Mesothelial cell of epicardium (in vitro differentiated cells): ENCODE measurements at regions not wholly inside any gene's neighbourhood (a gene's known extent, or its start where the extent isn't known, plus 50 kb on each side); places are given as distances from the start of the nearest gene placed in this dataset.

Experiments
- DNase-seq, 2 experiments: peaks; one replicate each; pipeline ENCODE4 v3.0.0; 2021; ENCODE audit warnings: low spot score in 2 of 2; ENCODE audit not compliant: unreplicated experiment in 2 of 2
- H3K27ac Mint-ChIP-seq: 2 replicates; pipeline ENCODE4 v1.8.0; 2021; ENCODE audit warnings: mixed read lengths
- H3K27me3 Mint-ChIP-seq: 2 replicates; pipeline ENCODE4 v1.8.0; 2021; ENCODE audit warnings: low read depth, mixed read lengths
- H3K36me3 Mint-ChIP-seq: 2 replicates; pipeline ENCODE4 v1.8.0; 2021; ENCODE audit warnings: mixed read lengths
- H3K4me1 Mint-ChIP-seq: 2 replicates; pipeline ENCODE4 v1.8.0; 2021; ENCODE audit warnings: mixed read lengths
- H3K4me3 Mint-ChIP-seq: 2 replicates; pipeline ENCODE4 v1.8.0; 2021; ENCODE audit warnings: mild to moderate bottlenecking, moderate library complexity, mixed read lengths
- H3K9me3 Mint-ChIP-seq: 2 replicates; pipeline ENCODE4 v1.8.0; 2021; ENCODE audit warnings: mixed read lengths
- TF ChIP-seq, protein P1 (sequence below): fragments of 200-600 bp; sonication (generic); IDR thresholded peaks from one replicate; pipeline ENCODE4 v1.5.0; 2021; ENCODE audit warnings: antibody characterized with exemption; ENCODE audit not compliant: unreplicated experiment

- no peak for DNase-seq
- Mint-ChIP-seq H3K27me3 (peaks cover 19% of the 10 kb centered on the region), H3K36me3 (no peaks in the 10 kb centered on the region), H3K4me1 (peaks cover 16% of the 10 kb centered on the region), H3K9me3 (peaks cover 8% of the 10 kb centered on the region), H3K4me3 (no peak overlapping the region), H3K27ac (peak overlapping the region; percentile 8)
- TF ChIP-seq, protein P1, sequence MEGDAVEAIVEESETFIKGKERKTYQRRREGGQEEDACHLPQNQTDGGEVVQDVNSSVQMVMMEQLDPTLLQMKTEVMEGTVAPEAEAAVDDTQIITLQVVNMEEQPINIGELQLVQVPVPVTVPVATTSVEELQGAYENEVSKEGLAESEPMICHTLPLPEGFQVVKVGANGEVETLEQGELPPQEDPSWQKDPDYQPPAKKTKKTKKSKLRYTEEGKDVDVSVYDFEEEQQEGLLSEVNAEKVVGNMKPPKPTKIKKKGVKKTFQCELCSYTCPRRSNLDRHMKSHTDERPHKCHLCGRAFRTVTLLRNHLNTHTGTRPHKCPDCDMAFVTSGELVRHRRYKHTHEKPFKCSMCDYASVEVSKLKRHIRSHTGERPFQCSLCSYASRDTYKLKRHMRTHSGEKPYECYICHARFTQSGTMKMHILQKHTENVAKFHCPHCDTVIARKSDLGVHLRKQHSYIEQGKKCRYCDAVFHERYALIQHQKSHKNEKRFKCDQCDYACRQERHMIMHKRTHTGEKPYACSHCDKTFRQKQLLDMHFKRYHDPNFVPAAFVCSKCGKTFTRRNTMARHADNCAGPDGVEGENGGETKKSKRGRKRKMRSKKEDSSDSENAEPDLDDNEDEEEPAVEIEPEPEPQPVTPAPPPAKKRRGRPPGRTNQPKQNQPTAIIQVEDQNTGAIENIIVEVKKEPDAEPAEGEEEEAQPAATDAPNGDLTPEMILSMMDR = no peak
These were observed 146.4 kb upstream of the ARID2 start for GRCh38 chr12:45582986-45583659.

DNA sequence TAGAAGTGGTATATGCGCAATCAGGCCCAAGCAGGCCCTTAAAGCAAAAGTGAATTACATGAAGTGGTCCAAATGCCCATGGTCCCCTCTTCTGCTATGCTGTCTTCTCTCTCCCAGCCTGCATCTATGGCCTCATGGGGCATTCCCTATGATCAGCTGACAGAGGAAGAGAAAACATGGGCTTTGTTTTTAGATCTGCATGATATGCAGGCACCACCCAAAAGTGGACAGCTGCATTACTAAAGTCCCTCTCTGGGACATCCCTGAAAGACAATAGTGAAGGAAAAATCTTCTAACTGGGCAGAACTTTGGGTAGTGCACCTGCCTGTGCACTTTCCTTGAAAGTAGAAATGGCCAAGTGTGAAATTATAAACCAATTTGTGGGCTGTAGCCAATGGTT, 145.2 kb upstream of the ARID2 start:
- no peak overlapping the region for H3K4me3 Mint-ChIP-seq
- peaks cover 19% of the 10 kb centered on the region for H3K27me3 Mint-ChIP-seq
- peaks cover 16% of the 10 kb centered on the region for H3K4me1 Mint-ChIP-seq
- H3K36me3 Mint-ChIP-seq = no peaks in the 10 kb centered on the region
- DNase-seq = no peak
- TF ChIP-seq, protein P1 = no peak
- H3K27ac Mint-ChIP-seq = no peak overlapping the region
- H3K9me3 Mint-ChIP-seq = peaks cover 8% of the 10 kb centered on the region

DNA sequence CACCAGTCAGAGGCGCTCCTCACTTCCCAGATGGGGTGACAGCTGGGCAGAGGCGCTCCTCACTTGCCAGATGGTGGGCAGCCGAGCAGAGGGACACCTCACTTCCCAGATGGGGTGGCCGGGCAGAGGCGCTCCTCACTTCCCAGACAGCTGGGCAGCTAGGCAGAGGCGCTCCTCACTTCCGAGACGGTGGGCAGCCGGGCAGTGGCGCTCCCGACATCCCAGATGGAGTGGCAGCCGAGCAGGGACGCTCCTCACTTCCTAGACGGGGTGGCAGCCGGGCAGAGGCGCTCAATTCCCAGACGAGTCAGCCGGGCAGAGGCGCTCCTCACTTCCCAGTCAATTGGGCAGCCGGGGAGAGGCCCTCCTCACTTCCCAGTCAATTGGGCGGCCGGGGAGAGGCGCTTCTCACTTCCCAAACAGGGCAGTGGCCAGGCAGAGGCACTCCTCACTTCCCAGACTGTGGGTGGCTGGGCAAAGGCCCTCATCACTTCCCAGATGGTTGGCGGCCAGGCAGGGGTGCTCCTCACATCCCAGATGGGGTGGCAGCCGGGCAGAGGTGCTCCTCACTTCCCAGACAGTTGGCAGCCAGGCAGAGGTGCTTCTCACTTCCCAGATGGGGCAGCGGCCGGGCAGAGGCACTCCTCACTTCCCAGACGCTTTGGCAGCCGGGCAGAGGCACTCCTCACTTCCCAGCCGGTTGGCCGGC, 143.8 kb upstream of the ARID2 start:
- Mint-ChIP-seq H3K27me3 (peaks cover 17% of the 10 kb centered on the region), H3K4me3 (no peak overlapping the region), H3K4me1 (peaks cover 16% of the 10 kb centered on the region), H3K27ac (no peak overlapping the region), H3K36me3 (no peaks in the 10 kb centered on the region), H3K9me3 (peaks cover 8% of the 10 kb centered on the region)
- DNase-seq = no peak
- TF ChIP-seq, protein P1 = no peak

DNA sequence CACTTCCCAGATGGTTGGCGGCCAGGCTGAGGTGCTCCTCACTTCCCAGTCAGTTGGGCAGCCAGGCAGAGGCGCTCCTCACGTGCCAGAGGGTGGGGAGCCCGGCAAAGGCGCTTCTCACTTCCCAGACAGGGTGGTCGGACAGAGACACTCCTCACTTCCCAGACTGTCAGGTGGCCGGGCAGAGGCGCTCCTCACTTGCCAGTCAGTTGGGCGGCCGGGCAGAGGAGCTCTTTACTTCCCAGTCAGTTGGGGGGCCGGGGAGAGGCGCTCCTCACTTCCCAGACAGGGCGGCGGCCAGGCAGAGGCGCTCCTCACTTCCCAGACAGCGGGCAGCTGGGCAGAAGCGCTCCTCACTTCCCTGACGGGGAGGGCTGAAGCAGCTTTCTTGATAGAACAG, 143.0 kb upstream of the ARID2 start:
- Mint-ChIP-seq H3K4me3 (no peak overlapping the region), H3K9me3 (peaks cover 3% of the 10 kb centered on the region), H3K27me3 (peaks cover 9% of the 10 kb centered on the region), H3K4me1 (peaks cover 16% of the 10 kb centered on the region), H3K36me3 (no peaks in the 10 kb centered on the region), H3K27ac (no peak overlapping the region)
- DNase-seq = no peak
- TF ChIP-seq, protein P1 = no peak

GRCh38 chr12:45587012-45587411, 142.5 kb upstream of the ARID2 start:
- Mint-ChIP-seq H3K9me3 (no peaks in the 10 kb centered on the region), H3K27me3 (peaks cover 10% of the 10 kb centered on the region), H3K36me3 (no peaks in the 10 kb centered on the region), H3K4me3 (no peak overlapping the region), H3K4me1 (peaks cover 16% of the 10 kb centered on the region), H3K27ac (no peak overlapping the region)
- TF ChIP-seq, protein P1 = no peak
- no peak for DNase-seq
